Cerebellar cortex (tissue), 1 donor: ENCODE measurements at regions not wholly inside any gene's neighbourhood (a gene's known extent, or its start where the extent isn't known, plus 50 kb on each side); places are given as distances from the start of the nearest gene placed in this dataset.
A peak's percentile ranks its signal among the peaks of the same experiment; 100 is the strongest.
"Not testable (repeated sequence)": the region's sequence is repeated elsewhere in the genome, so short reads cannot be mapped to it uniquely, and the experiment has no call there.

ENCODE experiments used
- DNase-seq: peaks from one replicate; pipeline ENCODE4 v3.0.0-alpha.2; 2015; ENCODE audit warnings: low spot score

DNA sequence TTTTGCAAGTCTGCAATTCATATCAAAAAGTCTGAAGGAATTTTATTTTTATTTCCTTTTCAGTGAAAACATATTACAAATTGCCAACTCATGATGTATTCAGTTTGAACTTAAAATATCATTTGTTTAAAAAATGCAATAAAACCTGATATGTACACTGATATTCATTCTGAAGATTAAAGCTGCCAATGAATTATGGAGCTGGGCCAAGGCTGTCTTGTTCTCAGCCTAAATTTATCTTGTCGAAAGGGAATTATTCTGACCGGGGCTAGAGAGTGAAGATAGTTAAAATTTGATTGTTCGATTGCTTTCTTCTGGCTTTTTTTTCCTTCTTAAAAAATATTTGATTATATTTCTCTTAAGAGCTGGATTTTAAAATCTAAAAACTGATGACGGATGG lies 54.0 kb upstream of the RBFOX1 start:
- peak; percentile 73 for DNase-seq

DNA sequence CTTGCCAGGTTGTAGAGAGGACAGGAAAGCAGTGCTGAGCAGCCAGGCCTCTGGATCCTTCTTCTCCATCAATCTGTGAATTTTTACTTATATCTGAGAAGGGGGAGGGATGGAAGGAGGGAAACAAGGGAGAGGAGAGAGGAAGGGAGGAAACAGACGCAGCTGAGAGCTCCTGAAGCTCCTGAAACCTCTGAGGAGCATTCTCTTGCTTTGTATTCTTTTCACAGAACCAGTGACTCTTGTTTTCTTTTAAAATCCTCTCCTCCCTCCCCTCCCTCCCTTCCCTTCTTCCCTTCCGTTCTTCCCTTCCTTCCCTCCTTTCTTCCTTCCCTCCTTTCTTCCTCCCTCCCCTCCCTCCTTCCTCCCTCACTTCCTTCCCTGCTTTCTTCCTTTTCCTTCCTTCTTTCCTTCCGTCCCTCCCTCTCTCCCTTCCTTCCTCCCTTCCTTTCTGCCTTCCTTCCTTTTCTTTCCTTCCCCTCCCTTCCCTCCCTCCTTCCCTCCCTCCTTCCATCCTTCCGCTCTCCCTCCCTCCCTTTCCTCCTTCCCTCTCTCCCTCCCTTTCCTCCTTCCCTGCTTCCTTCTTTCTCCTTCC lies 60.0 kb upstream of the RBFOX1 start:
- no peak for DNase-seq

DNA sequence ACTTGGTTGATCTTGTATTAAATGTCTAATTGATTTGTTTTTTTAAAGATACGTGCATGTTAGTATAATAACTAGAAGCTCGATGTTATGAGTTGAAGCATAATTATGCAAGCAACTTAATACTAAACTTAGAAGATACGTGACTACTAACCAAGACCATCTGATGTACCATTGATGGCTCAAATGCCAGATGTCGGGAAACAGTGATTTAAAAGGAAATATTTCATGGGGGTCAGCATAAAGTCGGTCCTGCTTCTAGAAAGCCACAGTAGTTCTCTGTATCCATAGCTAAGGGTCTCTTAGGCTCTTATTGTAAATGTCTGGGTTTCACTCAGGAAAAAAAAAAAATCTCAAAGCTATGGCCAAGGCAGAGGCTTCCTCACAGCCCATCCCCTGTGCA lies 61.2 kb upstream of the RBFOX1 start:
- DNase-seq: no peak

DNA sequence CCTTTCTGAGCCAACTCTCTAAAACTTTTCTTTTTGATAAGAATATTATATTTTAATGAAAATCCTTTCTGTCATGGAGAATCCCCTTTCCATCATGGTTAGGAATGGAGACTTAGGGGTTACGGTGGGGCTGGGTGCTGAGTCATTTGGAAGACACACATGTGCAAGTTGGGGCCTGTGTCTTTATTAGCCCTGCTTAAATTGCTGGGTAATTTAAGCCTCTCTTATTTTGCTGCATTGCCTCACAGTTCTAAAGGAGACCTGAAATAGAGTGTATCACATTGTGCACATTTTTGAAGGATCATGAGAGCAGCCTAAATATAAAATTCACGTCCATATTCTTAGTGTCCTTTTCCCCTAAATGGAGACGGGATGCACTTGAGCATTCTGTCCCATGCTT lies 61.8 kb upstream of the RBFOX1 start:
- no peak for DNase-seq

DNA sequence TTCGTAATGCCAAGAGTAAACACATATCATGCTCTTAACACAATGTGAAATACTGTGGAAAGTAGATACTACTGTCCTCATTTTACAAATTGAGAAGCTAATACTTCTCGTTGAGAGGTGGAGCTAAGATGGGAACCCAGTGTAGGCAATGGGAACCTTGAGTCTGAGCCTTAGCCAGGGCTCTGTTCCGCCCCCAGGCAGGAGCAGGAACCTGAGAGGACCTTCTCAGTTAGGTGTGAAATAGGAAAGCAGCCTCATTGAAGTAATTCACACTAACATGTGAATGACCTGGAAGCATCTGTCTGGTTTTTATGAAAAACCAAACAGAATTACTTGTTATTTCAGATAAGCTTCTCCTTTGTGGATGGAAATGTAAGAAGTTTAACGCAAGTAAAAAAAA lies 62.6 kb upstream of the RBFOX1 start:
- no peak for DNase-seq

GRCh38 chr16:7268182-7268581 lies 64.5 kb upstream of the RBFOX1 start:
- peak; percentile 67 for DNase-seq

DNA sequence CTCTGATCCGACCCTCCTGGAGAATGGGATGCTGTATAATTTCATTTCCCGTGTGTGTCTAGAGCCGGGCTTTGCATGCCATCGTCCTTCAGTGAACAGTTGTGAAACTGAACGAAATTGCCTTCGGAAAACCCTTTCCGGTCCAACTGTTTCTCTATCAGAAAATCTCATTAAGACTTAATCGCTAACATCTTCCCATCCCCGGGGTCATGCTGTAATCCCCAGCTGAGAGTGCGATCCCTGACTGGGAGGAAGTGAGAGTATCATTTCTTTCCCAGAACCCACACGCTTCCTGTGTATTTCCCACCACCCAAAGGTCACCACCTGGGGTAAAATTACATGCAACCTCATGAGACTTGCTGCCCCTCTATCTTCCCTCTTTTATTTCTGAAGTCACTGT lies 75.6 kb upstream of the RBFOX1 start:
- no peak for DNase-seq

- DNase-seq: no peak
Observed at GRCh38 chr16:7246578-7246977, 86.1 kb upstream of the RBFOX1 start.

DNA sequence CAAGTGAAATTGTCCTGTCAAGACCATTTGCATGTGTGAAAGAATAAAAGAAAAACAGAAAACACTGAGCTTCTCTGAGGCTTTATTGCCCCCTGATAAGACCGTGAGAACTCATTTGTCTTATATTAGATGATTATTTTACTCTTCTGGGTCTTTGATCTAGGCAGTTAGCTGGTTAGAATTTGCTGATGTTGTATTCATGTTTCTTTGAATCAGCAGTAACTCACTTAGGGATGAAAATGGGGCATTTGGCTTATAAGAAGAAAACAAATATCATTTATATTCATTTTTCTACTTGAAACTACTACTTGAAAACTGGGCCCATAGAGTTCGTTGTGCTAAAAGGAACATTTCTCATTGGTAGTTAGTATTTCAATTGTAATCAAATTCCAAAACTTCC lies 93.1 kb upstream of the RBFOX1 start:
- no peak for DNase-seq

DNA sequence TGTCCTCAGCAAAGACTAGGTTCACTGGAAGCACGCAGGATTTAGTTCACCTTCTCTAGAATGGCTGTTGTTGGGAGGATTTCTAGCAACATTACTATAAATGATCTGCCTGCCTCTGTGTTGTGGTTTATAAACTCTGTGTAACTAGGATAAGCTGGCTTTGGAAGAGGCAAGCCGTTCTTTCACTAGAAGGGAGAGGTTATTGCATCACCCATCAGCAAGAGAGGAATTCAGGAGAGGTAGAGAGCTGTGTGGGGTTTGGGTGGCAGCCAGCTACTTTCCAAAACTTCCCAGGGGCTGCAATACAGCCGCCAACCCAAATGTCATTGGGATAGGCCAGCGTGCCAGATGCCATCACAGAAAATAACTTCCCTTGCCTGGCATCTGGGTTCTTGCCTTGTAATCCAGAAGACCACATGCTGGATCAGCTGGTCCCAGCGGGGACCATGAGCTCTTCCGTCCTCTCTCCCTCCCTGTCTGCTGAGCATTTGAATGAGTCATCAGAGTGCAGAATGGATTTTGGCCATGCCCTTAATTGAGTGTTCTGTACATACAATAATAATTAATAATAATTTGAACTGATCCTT lies 95.7 kb upstream of the RBFOX1 start:
- peak; percentile 32 for DNase-seq

DNA sequence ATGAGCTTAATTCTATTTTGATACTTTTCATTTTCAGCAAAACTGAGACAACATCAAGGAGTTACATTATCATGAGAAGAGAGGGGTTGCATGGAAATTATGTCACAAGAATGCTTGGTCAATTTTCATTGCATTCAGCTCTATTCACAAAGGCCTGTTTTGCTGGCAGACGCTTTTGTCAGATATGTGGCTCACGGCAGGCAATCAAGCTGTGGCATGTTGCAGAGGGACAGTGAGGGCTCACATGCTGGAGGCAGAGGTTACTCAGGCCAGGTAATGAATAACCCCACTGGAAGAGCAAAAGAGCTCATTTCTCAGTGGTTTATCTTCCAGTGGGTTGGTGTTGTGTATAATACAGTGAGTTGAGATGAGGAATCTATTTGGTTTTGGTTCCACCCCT lies 98.7 kb upstream of the RBFOX1 start:
- peak; percentile 55 for DNase-seq

DNA sequence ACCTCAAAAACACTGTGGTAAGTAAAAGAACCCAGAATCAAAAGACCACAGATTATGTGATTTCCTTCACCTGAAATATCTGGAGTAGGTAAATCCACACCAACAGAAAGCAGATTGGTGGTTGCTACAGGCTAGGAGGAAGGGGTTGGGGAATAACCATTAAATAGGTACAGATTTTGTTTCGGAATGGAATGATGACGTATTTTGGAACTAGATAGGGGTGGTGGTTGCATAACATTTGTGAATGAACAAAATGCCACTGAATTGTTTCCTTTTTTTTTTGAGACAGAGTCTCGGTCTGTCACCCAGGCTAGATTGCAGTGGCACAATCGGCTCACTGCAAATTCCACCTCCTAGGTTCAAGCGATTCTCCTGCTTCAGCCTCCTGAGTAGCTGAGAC lies 100.9 kb upstream of the RBFOX1 start:
- DNase-seq: no peak

- DNase-seq: not testable (repeated sequence)
Observed at GRCh38 chr16:7229433-7230218, 103.0 kb upstream of the RBFOX1 start.

DNA sequence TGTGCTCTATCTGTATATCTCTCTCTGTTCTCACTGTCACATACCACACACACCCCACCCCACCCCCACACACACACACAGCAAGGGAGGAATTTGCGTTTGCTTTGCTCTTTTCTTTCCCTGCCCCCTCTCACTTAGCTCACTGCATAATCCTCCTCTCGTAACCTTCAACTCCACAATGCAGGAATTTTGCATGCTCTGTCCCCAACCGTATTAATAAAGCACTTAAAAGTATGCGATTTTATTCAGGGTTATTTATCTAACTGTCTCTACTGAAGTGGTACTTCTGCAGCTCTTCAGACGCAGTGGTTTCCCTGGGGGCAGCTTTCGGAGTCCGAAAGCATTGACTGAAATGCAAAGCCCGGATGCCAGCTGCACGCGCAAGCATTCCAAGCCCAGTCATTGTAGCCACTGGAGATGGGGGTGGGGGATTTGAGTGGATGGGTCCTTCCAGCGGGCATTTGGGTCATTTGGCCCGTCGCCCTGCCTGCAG lies 105.4 kb upstream of the RBFOX1 start:
- DNase-seq: no peak

GRCh38 chr16:7221157-7221556 lies 111.5 kb upstream of the RBFOX1 start:
- DNase-seq: no peak

DNA sequence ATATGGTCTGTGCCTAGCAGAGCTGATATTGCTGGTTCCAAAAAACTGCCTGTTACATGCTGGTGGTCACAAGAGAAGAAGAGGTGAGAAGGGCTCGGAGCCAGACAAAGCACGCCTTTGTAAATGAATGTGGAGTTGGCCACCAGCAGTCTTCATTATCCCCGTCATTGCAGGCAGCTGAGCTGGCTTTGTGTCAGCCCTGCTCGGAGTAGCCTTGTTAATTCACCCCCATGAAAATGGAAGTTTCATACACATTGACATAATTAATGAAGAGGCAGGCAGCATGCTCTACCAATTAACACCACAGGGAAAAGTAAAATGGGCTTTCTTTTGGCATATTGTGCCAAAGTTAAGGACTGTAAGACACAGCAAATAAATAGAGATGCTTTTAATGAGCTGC lies 113.7 kb upstream of the RBFOX1 start:
- DNase-seq: peak; percentile 22

DNA sequence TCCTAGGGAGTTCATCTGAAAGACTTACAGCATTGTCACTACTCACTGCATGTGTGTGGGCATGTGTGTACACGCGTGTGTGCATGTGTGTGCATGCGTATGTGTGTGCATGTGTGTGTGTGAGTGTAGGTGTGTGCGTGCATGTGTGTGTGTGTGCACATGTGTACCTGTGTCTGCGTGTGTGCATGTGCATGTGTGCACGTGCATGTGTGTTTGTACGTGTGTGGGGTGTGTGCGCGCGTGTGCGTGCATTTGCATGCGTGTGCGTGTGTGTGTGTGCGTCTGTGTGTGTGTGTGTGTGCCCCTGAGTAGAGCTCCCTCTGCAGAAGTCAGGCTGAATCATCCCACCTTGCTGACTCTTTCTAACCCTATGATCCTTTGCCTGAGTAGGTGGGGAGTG lies 114.8 kb upstream of the RBFOX1 start:
- no peak for DNase-seq

DNA sequence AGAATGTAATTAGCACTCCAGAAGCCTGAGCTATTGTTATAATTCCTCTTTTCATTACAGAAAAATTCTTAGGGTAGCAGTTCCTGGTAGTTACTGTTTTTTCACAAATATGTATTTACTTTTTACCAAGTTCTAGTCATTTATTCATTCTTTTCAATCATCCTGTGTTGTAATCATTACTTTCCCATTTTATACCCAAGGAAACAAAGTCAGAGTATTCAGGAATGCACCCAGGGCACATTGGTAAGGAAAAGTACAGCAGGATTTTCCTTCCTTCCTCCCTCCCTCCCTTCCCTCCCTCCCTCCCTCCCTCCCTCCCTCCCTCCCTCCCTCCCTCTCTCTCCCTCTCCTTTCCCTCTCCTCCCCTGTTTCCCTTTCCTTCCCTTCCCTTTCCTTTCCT lies 115.9 kb upstream of the RBFOX1 start:
- DNase-seq: no peak

DNA sequence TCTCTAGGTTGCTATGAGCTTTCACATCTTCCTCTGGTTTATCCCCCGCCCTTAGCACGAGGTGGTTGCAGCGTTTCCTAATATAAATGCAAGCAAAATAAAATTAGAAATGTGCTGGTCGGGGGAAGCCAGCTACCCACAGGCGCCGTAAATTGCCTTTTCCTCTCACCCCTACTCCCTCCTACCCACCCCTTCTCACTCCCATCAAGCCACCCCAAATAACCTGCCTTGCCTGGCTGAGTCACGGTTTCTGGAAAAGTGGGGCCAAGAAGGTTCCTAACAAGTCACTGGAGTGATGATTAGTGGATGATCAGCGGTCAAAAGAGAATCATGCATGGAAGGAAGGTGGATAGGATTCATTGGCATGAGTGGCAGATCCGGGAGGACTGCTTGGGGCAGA lies 120.9 kb upstream of the RBFOX1 start:
- no peak for DNase-seq

- no peak for DNase-seq
Observed at GRCh38 chr16:7209598-7209997, 123.0 kb upstream of the RBFOX1 start.

DNA sequence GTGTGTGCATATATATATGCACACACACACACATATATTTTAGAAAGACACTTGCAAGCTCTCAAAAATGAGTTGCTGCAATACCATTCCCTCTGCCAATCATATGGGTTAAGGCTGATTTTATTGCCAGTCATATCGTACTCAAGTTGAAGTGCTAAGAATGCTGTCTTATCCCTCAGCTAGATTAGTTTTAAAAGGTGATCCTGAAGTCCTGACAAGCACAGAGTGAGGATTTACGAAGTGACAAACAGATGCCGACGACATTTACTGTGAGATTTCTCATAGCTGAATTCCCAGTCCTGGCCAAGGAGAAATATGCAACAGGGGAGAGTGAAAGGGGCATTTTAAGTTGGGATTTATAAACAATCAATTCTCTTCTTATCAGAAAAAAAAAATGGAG lies 126.2 kb upstream of the RBFOX1 start:
- no peak for DNase-seq

GRCh38 chr16:7200320-7200719 lies 132.3 kb upstream of the RBFOX1 start:
- no peak for DNase-seq

DNA sequence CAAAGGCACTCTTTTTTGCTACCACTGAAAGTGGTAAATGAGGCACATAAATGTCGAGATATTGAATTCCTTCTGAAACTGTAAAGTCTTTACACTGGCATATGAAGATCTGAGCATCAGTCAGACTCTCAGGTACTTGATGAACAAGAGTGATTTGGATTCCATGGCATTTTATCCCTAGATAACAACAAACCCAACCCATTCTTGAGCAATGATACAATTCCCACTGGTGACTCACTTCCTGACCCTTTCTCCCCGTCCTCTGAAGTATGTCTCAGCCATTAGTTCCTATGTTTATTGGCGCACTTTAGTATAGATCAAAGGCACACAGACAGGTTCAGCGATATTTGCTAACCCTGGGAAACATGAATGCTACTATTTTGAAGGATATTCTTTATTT lies 147.0 kb upstream of the RBFOX1 start:
- no peak for DNase-seq

DNA sequence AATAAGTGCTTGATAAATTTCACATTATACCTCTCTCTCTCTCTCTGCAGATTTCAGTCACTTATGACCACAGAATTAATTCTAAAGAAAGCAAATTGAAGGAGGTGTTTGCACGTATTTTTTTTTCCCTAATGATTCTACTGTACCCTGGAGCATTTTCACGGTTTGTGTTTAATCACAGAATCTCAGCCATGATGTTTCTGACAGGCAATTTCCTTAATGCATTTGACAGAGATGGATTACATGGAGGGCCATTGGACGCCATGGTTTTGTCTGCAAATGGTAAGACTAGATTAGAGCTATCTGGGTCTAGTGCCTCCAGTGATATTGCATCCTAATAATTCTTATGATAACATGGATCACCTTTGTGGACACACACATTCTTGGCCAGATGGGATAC lies 147.5 kb upstream of the RBFOX1 start:
- DNase-seq: no peak
